Activated CD8-positive, alpha-beta memory T cell treated with anti-CD3 and anti-CD28 coated beads, Interleukin-2, amount 50 U/mL, for 24 hours (primary cell): ENCODE measurements at regions not wholly inside any gene's neighbourhood (a gene's known extent, or its start where the extent isn't known, plus 50 kb on each side); places are given as distances from the start of the nearest gene placed in this dataset.
"Not testable (repeated sequence)": the region's sequence is repeated elsewhere in the genome, so short reads cannot be mapped to it uniquely, and the experiment has no call there.

Source experiments
- DNase-seq: peaks from one replicate; pipeline ENCODE4 v3.0.0-alpha.2; 2020; ENCODE audit errors: extremely low read depth

GRCh38 chr3:106309274-106309673 is 440.5 kb upstream of the CBLB start:
- DNase-seq, result no peak

GRCh38 chr3:106309798-106310197 is 441.0 kb upstream of the CBLB start:
- DNase-seq, result not testable (repeated sequence)

- DNase-seq, result no peak
These were observed 448.6 kb upstream of the CBLB start for GRCh38 chr3:106317141-106318055.

- DNase-seq, result not testable (repeated sequence)
These were observed 452.6 kb upstream of the CBLB start for GRCh38 chr3:106321438-106321837.

- DNase-seq, result no peak
These were observed 454.8 kb upstream of the CBLB start for GRCh38 chr3:106323586-106323985.

GRCh38 chr3:106326941-106327695 is 458.3 kb upstream of the CBLB start:
- DNase-seq, result no peak

GRCh38 chr3:106327696-106328025 is 458.8 kb upstream of the CBLB start:
- no peak for DNase-seq

GRCh38 chr3:106328224-106328623 is 459.4 kb upstream of the CBLB start:
- DNase-seq, result no peak

GRCh38 chr3:106329521-106329920 is 460.7 kb upstream of the CBLB start:
- DNase-seq, result no peak

- no peak for DNase-seq
These were observed 462.8 kb upstream of the CBLB start for GRCh38 chr3:106331636-106332035.

GRCh38 chr3:106332129-106332528 is 463.3 kb upstream of the CBLB start:
- DNase-seq, result no peak

GRCh38 chr3:106332884-106333283 is 464.1 kb upstream of the CBLB start:
- DNase-seq, result peak; percentile 39

GRCh38 chr3:106333911-106334618 is 465.3 kb upstream of the CBLB start:
- DNase-seq, result peak; percentile 36

GRCh38 chr3:106336619-106337018 is 467.8 kb upstream of the CBLB start:
- no peak for DNase-seq

- no peak for DNase-seq
These were observed 468.3 kb upstream of the CBLB start for GRCh38 chr3:106337116-106337515.

GRCh38 chr3:106338582-106339214 is 469.9 kb upstream of the CBLB start:
- DNase-seq, result no peak

- no peak for DNase-seq
These were observed 470.7 kb upstream of the CBLB start for GRCh38 chr3:106339551-106339950.

GRCh38 chr3:106341087-106341486 is 472.3 kb upstream of the CBLB start:
- DNase-seq, result no peak

GRCh38 chr3:106341586-106342162 is 472.9 kb upstream of the CBLB start:
- DNase-seq, result no peak

- no peak for DNase-seq
These were observed 473.6 kb upstream of the CBLB start for GRCh38 chr3:106342386-106342785.

- no peak for DNase-seq
These were observed 475.0 kb upstream of the CBLB start for GRCh38 chr3:106343811-106344210.
